Fibroblast of mammary gland (primary cell): ENCODE measurements at regions not wholly inside any gene's neighbourhood (a gene's known extent, or its start where the extent isn't known, plus 50 kb on each side); places are given as distances from the start of the nearest gene placed in this dataset.
A peak's percentile ranks its signal among the peaks of the same experiment; 100 is the strongest.
"Not testable (repeated sequence)": the region's sequence is repeated elsewhere in the genome, so short reads cannot be mapped to it uniquely, and the experiment has no call there.

Source experiments
- DNase-seq: peaks from one replicate; pipeline ENCODE4 v3.0.0-alpha.2; 2010; ENCODE audit warnings: low read depth
- H3K4me3 ChIP-seq: 2 replicates; pipeline ENCODE4 v1.5.1; 2011; ENCODE audit warnings: low read depth, mild to moderate bottlenecking, low read length, moderate library complexity; ENCODE audit not compliant: control insufficient read depth
- TF ChIP-seq, protein P1 (sequence below): conservative IDR thresholded peaks from 2 replicates; pipeline ENCODE4 v1.5.1; 2011; ENCODE audit warnings: low read depth, low read length, inconsistent platforms; ENCODE audit not compliant: control insufficient read depth, insufficient read depth

- not testable (repeated sequence) for H3K4me3 ChIP-seq, DNase-seq
Measured at GRCh38 chr3:75445234-75445633, 218.9 kb upstream of the FRG2C start.

DNA sequence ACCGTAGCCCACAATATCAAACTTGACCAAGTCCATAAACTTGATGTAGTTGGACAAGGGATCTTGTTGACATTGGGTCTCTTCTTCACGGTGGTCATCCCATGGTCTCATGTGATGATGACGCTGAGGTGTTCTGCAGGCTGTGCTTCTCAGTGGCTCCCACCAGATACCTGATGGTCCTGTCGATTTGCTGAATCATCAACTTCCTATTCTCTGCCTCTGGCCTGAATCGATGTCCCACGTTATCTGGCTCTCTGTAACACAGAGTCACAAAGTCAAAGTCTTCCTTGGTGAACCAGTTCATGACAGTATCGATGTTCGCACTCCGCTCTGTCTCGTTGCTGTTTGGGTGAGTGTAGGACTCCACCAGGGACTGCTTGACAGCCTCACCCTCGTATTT lies 217.2 kb upstream of the FRG2C start:
- H3K4me3 ChIP-seq, DNase-seq: not testable (repeated sequence)

DNA sequence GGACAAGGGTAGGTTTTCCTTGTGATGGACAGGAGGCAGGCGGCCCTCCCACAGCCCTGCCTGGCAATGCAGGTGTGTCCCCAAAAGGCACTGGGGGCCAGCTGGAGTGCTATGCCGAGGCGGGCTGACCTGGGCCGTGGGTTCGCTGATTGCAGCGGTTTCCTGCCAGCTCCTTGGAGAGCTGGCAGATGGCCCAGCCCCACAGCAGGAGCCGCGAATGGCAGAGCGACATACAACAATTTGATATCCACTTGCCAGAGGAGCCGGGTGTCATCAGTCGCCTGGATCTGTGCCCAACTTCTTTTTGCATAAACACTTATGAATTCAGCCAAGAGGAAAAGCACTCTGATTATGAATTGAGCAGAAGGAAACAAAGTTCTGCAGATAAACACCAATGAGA lies 210.8 kb upstream of the FRG2C start:
- DNase-seq = not testable (repeated sequence)

GRCh38 chr3:75453839-75454238 lies 210.3 kb upstream of the FRG2C start:
- not testable (repeated sequence) for H3K4me3 ChIP-seq, DNase-seq

More for the DNA sequence above, 210.8 kb upstream of the FRG2C start:
- H3K4me3 ChIP-seq = not testable (repeated sequence)

- DNase-seq, H3K4me3 ChIP-seq: not testable (repeated sequence)
Measured at GRCh38 chr3:75474530-75474929, 189.6 kb upstream of the FRG2C start.

- H3K4me3 ChIP-seq, DNase-seq: not testable (repeated sequence)
Measured at GRCh38 chr3:75496600-75496999, 167.5 kb upstream of the FRG2C start.

GRCh38 chr3:75500357-75500756 lies 163.8 kb upstream of the FRG2C start:
- H3K4me3 ChIP-seq, DNase-seq: not testable (repeated sequence)

DNA sequence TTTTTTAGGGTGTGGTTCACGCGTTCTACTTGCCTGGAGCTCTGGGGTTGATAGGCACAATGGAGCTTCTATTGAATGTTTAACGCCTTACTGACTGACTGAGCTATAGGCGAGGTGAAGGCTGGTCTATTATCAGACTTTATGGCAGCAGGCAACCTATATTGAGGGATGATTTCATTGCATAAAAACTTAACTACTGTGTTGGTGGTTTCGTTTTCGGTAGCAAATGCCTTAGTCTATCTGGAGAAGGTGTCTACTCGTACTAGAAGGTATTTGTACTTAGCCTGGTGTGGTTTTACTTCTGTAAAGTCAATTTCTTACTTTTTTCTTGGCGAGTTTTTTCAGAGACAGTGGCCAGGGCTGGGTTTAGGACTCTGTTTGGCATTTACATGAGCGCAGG lies 162.0 kb upstream of the FRG2C start:
- DNase-seq, H3K4me3 ChIP-seq: not testable (repeated sequence)

GRCh38 chr3:75502769-75503756 lies 161.1 kb upstream of the FRG2C start:
- DNase-seq = not testable (repeated sequence)

DNA sequence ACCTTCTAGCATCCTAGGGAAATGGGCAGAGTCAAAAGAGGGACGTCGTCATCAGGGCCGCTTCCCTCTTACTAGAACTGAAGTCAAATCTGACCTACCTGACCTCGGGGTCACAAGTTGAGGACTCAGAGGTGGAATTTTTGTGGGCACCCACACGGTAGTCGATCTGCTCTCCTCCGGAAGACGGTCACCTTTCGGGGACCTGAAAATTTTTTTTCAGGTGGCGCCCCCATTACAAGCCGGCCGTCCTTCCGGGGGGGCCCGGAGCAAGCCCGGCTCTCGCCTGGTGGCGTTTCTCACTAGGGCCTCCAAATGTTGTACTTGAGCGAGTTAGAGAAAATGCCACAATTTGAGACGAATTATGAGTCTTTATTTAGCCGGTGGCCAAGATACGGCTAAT lies 157.5 kb upstream of the FRG2C start:
- DNase-seq = no peak
- TF ChIP-seq, protein P1, sequence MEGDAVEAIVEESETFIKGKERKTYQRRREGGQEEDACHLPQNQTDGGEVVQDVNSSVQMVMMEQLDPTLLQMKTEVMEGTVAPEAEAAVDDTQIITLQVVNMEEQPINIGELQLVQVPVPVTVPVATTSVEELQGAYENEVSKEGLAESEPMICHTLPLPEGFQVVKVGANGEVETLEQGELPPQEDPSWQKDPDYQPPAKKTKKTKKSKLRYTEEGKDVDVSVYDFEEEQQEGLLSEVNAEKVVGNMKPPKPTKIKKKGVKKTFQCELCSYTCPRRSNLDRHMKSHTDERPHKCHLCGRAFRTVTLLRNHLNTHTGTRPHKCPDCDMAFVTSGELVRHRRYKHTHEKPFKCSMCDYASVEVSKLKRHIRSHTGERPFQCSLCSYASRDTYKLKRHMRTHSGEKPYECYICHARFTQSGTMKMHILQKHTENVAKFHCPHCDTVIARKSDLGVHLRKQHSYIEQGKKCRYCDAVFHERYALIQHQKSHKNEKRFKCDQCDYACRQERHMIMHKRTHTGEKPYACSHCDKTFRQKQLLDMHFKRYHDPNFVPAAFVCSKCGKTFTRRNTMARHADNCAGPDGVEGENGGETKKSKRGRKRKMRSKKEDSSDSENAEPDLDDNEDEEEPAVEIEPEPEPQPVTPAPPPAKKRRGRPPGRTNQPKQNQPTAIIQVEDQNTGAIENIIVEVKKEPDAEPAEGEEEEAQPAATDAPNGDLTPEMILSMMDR = no peak
- no peak overlapping the region for H3K4me3 ChIP-seq

More at GRCh38 chr3:75502769-75503756, 161.1 kb upstream of the FRG2C start:
- not testable (repeated sequence) for H3K4me3 ChIP-seq

DNA sequence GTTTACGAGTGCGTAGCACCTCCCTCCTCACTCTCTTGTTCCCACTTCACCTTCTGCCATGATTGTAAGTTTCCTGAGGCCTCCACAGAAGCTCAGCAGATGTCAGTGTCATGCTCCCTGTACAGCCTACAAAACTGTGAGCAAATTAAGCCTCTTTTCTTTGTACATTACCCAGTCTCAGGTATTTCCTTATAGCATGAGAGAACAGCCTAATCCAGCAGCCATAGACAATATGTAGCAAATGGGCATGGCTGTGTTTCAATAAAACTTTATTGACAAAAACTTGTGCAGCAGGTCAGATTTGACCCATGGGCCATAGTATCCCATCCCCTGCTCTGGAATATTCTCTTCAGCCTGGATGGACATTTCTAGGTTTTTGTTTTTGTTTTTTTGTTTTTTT lies 156.2 kb upstream of the FRG2C start:
- H3K4me3 ChIP-seq, DNase-seq: not testable (repeated sequence)

DNA sequence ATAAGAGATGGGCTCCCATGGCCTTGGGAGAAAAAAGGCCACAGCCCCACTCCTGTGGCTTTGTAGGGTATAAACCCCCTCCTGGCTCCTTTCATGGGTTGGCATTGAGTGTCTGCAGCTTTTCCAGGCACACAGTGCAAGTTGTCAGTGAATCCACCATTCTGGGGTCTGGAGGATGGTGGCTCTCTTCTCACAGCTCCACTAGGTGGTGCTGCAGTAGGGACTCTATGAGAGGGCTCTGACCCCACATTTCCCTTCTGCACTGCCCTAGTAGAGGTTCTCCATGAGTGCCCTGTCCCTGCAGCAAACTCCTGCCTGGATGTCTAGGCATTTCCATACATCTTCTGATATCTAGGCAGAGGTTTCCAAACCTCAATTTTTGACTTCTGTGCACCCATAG lies 136.5 kb upstream of the FRG2C start:
- not testable (repeated sequence) for DNase-seq, H3K4me3 ChIP-seq

DNA sequence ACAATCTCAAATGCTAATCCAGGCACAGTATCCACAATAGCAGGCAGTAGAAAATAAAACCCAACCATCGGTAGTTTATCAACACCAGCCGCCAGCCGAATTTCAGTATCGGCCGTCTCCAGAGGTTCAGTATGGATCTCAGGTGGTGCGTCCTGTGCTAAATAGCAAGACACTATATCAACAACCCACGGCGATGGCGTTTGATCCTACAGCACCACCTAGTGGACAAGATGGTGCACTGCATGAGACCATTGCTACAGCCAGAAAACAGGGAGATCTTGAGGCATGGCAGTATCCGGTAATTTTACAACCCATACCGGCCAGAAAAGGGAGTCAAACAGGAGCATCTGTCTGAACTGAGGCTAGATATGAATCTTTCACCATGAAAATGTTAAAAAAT lies 112.0 kb upstream of the FRG2C start:
- DNase-seq = peak; percentile 19
- TF ChIP-seq, protein P1 = peak; percentile 13
- H3K4me3 ChIP-seq = not testable (repeated sequence)

- DNase-seq, H3K4me3 ChIP-seq: not testable (repeated sequence)
Measured at GRCh38 chr3:75564427-75564826, 99.7 kb upstream of the FRG2C start.

- not testable (repeated sequence) for H3K4me3 ChIP-seq, DNase-seq
Measured at GRCh38 chr3:75572303-75572702, 91.8 kb upstream of the FRG2C start.

GRCh38 chr3:75579091-75579490 lies 85.0 kb upstream of the FRG2C start:
- not testable (repeated sequence) for H3K4me3 ChIP-seq, DNase-seq

GRCh38 chr3:75579536-75579935 lies 84.6 kb upstream of the FRG2C start:
- H3K4me3 ChIP-seq, DNase-seq: not testable (repeated sequence)
